NCI-H2107 treated with DMSO at 0.1 percent for 48 hours (cell line): ENCODE measurements at regions not wholly inside any gene's neighbourhood (a gene's known extent, or its start where the extent isn't known, plus 50 kb on each side); places are given as distances from the start of the nearest gene placed in this dataset.
"Not testable (repeated sequence)": the region's sequence is repeated elsewhere in the genome, so short reads cannot be mapped to it uniquely, and the experiment has no call there.

Experiments
- DNase-seq: peaks from one replicate; lab custom pipeline; 2025; ENCODE audit not compliant: unreplicated experiment; lab: John Stamatoyannopoulos, UW

DNA sequence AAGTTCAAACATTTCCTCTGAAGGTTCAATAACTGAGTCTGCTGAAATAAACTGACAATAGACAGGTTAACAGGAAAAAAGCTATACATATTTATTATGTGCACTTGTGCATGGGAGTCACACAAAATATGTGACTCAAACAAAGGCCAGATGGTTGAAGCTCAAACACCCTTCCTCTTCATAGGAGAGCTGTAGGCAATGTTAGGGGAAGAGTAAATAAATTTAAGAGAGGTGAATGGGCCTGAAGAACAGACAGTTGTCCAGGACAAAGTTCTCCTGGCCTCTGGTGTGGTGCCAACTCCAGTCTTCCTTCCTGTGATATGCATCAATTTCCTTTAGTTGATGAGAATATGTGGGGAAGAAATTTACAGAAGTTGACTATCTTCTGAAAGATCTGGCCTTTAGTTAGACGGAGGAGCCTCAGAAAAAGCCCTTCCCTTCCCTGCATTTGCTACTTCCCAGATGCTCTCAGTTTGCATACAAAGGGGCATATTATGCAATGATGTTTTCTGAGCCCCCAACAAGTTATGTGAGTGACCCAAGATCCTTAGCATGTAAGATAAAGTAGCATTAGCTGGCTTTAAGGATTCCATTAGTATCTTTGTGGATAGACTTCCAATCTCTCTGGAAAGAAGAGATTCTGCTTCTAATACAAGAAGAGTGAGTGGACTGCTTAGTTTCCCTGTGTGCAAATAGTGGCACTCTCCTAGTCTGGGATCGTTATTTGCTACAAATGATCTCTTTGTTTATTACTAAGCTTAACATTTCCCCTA is 96.4 kb upstream of the IGSF10 start:
- no peak for DNase-seq

DNA sequence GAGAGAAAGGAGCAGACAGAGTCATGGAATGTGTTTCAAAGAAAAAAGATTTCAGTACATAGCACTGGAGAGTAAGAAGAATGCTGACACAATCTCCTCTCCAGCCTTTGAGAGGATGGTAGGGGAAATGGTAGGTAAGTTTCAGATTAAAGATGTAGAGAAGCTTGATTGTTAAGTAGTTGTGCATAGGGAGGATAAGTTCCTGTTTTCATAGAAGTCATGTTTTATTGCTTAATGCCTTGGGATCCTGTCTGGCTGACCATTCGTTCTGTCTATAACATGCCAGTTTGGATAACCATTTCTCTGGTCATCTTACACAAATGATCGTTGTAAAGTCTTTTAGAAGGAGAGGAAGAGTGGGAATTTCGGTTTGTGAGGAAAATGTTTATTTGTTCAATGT is 95.7 kb upstream of the IGSF10 start:
- no peak for DNase-seq

DNA sequence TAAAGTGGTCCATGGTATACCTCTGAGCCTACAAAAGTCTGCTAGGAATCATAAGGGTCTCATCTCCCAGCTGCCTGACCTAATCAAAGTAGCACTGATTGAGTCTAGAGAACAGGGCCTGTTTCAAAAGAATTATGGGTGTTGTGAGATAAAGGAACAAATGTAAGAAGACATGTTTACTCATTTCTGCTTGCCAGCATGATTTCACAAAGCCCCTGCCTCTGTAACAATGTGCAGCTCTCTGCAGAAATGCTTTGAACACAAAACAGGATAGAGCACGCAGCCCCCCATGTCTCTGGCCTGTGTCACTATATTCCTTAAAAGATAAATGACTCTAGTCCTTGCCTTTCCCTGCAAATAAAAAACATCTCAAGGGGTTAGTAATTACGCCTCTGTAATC is 94.7 kb upstream of the IGSF10 start:
- no peak for DNase-seq

DNA sequence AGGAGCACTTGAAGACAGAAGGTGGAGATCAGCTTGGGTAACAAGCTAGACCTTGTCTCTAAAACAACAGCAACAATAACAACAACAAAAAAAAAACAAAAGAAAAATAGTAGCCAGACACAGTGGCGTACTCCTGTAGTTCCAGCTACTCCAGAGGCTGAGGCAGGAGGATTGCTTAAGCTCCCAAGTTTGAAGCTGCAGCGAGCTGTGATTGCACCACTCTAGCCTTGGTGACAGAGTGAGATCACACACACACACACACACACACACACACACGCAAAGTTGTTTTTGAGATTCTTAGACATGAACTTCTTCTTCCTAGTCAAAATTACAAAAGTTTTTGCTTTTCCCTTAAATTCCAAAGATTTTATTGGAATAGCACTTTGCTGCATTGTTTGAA is 93.0 kb upstream of the IGSF10 start:
- no peak for DNase-seq

DNA sequence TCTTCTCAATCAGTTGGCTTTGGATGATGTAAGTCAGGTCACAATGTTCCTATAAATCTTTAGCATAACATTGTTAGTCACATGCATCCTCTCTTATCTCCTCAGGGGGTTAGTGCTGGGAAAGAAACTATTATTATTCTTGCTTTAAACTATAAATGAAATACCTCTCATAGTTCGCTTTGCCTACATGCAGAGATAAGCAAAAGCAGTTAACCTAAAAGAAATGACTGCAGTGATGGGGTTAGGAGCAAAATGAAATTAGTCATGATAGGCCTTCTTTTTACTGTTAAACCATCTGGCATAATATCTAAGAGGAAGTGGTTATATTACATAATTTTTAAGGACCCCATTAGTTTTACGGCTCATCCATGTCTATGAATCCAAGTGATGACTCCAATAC is 91.7 kb upstream of the IGSF10 start:
- no peak for DNase-seq

DNA sequence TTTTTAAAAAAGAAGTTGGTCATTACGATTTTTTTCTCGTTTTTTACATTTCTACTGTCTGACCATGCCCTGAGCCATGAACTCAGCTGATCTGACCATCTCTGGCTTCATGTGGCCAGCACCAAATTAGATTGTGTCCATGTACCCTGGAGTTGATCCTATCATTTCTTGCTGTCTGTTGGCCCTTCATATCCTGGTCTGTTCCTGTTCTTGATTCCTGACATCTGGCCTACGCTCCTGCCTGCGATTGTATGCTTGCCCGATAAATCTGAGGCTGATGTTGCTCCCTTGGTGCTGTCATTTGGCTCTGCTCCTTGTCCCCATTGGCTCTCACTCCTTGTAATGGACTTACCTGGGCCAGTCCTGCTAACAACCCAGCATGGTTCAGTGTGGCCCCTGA is 89.8 kb upstream of the IGSF10 start:
- DNase-seq, result no peak

DNA sequence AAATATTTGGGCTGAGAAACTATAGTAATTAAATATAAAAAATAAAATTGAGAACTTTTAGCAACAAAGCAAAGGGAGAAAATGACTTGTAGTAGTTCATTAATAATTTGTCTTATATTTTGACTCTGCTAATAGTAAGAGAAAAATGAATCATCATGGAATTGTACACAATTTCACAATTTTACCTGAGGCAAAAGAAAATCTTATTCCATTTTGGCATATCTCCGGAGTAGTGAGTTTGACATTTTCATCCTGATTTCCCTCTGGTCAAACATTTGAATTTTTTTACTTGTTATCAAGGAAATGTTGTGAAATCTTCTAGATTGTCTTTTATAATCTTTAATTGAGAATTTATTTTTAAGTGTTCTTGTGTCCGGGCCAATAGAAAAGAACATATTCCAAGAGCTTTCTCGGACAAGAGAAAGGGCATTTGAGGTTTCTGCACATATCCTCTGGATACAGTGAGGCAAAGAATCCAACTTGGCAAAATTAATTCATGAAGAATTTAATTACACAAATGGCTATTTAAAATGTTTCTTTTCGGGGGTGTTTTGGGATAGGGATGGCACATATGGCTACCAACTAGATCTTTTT is 89.3 kb upstream of the IGSF10 start:
- no peak for DNase-seq

DNA sequence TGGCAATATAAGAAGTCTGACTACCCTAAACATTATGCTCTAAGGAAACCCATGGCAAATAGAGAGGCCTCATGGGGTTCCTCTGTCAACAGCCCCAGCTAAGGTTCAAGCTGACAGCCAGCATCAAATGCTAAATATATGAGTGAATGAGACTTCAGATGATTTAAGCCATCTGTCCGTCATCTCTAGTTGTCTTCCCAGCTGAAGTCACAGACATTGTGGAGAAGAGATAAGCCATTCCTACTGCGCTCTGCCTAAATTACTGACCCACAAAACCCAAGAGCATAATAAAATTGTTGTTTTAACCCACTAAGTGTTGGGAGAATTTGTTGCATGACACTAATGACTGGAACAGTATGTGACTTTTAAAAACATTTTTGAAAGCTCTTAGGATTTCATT is 87.3 kb upstream of the IGSF10 start:
- DNase-seq, result no peak

DNA sequence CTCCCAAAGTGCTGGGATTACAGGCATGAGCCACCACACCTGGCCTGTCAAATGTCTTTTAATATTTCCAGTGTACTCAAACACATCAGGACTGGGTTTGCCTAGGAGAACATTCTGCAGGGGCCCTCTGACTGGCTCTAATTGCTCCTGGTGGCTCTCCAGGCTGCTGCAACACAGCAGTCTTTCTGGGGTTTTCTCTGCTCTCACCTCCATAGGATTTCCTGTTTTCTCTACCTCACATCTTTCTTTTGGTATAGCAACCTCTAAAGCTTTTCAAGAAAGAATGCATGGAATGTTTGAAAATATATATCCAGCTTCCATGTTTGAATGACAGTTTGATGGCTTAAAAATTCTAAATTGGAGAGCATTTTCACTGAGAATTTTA is 83.3 kb upstream of the IGSF10 start:
- DNase-seq, result no peak

DNA sequence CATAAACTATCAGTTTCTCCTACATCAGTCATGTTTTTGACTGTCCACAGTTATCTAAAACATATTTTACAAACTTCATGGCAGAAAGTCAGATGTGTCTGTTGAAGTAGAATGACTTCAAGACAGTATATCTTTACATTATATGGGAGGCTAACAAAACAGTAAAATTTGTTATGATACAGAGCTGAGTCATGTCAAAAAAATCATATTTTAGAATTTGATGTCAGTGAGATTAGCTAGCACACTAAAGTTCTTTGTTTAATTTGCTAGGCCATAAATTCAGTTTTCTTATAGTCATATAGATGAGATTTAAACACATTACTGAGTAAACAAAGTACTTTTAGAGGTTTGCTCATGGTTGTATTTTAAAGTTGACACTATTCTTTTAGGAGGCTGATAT is 80.3 kb upstream of the IGSF10 start:
- no peak for DNase-seq

DNA sequence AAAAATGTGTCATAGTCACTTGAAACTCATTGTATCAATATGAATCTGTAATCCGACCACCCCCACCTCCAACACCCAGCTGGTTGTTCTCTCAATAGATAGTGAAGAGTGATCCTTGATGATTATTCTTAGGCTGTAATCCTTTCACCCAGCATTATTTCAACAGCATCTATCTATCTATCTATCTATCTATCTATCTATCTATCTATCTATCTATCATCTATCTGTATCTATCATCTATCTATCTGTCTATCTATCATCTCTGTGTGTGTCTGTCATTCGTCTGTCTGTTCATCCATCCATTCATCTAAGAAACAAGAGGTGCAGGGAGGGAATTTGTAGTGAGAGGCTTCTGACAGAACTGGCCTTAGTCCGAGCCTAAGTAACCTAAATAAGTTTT is 78.7 kb upstream of the IGSF10 start:
- no peak for DNase-seq

DNA sequence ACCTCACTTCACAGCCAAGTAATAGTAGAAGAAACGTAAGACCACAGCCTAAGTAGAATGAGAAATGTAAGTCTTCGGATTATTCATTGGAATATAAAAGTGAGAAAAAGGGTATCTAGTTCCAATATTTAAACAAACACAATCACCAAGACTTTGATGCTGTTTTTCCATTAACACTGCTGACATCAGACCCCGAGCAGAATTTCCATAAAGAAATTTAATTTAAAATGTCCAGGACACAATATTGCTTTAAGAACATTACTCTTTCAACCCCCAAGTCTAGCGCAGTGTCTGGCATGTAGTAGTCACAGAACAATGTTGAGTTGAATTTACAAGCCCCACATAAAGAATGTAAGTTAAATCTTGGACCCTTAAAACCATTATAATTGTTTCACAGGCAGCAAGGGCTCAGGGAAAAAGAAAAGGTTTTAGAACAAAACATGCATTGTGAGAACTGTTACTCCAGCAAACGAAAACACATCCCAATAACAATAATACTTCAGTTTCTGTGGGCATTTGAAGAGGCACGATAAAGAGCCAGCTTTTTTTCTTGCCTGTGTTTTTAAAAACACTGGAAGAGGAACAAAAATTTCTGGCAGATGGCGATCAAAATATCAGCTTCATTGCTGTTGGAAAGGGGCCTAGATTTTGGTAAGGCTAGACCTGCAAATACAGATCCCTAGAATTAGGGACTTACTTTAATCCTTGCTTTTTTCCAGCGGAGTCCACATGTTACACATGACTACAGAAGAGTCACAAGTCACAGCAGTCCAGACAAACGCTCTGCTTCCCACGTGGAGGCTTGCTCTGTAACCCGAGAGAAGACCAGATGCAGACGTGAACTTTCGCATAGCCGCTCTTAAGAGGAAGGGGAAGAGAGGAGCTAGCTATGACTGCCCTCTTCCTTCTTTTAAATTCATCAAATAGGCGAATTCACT is 77.9 kb upstream of the IGSF10 start:
- peak; percentile 90 for DNase-seq

DNA sequence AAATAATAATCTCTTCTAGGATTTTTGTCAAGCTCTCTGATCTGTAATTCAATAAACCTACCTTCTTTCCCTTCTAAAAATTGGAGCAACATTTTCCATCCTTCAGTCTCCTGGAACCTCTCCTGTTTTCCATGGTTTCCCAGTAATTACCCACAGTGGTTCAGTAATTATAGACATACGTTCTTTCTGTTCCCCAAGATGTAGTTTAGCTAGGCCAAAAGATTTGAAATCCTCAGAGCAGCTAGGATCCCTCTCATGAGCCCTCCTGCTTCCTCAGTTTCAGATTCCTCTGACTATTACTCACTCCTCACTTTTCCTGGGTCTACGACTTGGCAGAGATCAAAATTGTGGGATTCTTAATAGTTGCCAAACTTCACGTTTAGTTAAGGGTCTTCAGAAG is 76.9 kb upstream of the IGSF10 start:
- DNase-seq, result no peak

DNA sequence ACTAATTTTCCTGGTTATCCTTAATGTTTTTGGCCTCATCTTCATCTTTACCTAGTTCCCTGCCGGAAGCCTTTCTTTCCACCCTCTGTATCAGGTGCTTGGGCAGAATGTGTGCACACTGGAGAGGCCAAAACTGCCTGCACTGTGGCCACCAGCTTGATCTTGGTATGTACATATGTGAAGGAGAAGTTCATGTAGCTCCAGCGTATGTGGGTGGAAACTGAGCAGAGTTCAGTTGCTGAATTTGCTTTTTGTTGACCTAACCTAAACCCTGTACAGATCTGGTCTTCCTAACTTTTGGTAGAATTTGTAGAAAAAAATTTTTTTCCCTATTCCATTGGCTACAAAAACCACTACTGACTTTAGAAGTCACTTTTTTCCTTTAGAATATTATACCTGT is 65.9 kb upstream of the IGSF10 start:
- no peak for DNase-seq

DNA sequence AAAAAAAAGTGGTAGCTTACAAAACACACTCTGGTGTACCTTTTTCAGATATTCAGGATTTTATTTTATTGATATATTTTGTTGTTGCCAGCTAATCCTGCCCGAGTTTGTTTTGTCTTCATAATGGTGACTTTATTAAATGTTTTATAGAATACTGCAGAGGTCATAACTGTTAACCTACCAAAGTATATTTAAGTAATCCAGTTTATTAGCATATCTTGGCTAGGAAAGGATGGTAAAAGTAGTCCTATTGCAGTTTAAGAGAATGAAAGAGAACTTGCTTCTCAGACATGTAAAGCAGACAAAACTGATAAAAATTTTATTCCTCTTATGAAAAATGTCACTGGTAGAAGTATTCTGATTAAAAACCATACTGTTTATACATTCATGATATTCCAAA is 59.2 kb upstream of the IGSF10 start:
- no peak for DNase-seq

DNA sequence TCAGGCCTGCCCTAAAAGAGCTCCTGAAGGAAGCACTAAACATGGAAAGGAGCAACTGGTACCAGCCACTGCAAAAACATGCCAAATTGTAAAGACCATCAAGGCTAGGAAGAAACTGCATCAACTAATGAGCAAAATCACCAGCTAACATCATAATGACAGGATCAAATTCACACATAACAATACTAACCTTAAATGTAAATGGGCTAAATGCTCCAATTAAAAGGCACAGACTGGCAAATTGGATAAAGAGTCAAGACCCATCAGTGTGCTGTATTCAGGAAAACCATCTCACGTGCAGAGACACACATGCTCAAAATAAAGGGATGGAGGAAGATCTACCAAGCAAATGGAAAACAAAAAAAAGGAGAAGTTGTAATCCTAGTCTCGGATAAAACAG is 50.6 kb upstream of the IGSF10 start:
- DNase-seq, result not testable (repeated sequence)
